ENCODE measurements at regions not wholly inside any gene's neighbourhood (a gene's known extent, or its start where the extent isn't known, plus 50 kb on each side); places are given as distances from the start of the nearest gene placed in this dataset.
A peak's percentile ranks its signal among the peaks of the same experiment; 100 is the strongest.

- intact Hi-C loops (cut with micrococcal nuclease): no loop called here
- no peak overlapping the region for H3K27ac Mint-ChIP-seq
- peak; percentile 58 for DNase-seq
- no peaks in the 10 kb centered on the region for H3K27me3 Mint-ChIP-seq
- H3K9me3 Mint-ChIP-seq: no peaks in the 10 kb centered on the region
- H3K4me1 Mint-ChIP-seq: peaks cover 16% of the 10 kb centered on the region
- peak overlapping the region; percentile 46 for H3K4me3 Mint-ChIP-seq
- no peaks in the 10 kb centered on the region for H3K36me3 Mint-ChIP-seq (ENCODE audit: low read depth)
Observed at GRCh38 chr6:1536526-1537429, 72.9 kb upstream of the FOXC1 start.

DNA sequence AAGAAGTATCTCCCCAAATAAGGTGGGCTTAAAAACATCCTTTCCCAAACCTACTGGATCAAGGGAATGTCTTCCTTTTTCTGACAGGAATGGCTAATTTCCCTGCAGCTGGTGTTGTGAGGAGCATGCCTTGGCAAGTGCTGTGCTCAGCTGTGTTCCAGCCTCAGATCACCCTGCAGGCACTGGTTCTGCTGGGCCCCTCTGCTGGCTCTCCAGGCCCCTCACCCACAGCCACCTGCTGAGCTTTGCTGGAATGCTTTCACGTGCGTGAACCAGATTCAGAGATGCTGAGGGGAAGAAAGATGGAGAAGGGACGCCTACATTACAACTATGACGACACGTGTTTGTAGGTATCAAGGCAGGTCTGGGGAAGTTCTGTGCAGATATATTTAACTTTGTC is 71.3 kb upstream of the FOXC1 start:
- no peak overlapping the region for H3K4me3 Mint-ChIP-seq
- intact Hi-C loops (cut with micrococcal nuclease): no loop called here
- H3K36me3 Mint-ChIP-seq (ENCODE audit: low read depth): no peaks in the 10 kb centered on the region
- peak; percentile 52 for DNase-seq
- H3K27ac Mint-ChIP-seq: no peak overlapping the region
- peaks cover 2% of the 10 kb centered on the region for H3K27me3 Mint-ChIP-seq
- H3K4me1 Mint-ChIP-seq: peaks cover 16% of the 10 kb centered on the region
- peaks cover 1% of the 10 kb centered on the region for H3K9me3 Mint-ChIP-seq

DNA sequence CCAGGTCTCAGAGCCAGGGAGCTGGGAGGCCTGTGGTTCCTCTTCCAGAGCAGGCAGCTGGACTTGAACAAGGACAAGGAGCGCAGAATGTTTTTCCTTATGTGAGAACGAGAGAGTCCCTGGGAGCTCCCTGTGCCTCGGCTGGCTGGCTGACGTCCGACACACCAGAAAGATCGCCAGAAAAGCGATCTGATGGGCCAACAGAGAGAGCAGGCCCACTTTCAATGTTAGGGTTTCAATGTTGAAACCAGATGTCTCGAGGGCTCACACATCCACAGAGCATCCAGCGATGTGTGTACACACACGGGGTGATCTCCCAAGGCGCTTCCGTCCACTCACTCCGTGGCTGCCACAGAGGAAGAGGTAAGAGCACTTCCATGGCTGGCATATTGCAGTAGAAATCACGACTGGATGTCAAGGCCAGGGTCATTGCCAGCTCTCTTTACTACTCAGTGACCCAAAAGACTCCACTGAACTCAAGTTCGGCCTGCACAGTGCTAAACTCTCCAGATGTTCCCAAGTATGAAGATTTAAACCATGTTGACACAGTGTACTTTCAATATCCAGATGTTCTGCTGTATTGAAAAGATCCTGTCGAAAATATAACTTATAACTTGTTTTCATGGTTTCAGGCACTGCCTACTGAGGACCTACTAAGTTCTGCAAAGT is 70.8 kb upstream of the FOXC1 start:
- peak; percentile 47 for DNase-seq
- intact Hi-C loops (cut with micrococcal nuclease): no loop called here
- Mint-ChIP-seq H3K36me3 (ENCODE audit: low read depth) (peaks cover 2% of the 10 kb centered on the region), H3K27me3 (peaks cover 5% of the 10 kb centered on the region), H3K27ac (no peak overlapping the region), H3K4me3 (no peak overlapping the region), H3K9me3 (peaks cover 7% of the 10 kb centered on the region), H3K4me1 (peaks cover 16% of the 10 kb centered on the region)

DNA sequence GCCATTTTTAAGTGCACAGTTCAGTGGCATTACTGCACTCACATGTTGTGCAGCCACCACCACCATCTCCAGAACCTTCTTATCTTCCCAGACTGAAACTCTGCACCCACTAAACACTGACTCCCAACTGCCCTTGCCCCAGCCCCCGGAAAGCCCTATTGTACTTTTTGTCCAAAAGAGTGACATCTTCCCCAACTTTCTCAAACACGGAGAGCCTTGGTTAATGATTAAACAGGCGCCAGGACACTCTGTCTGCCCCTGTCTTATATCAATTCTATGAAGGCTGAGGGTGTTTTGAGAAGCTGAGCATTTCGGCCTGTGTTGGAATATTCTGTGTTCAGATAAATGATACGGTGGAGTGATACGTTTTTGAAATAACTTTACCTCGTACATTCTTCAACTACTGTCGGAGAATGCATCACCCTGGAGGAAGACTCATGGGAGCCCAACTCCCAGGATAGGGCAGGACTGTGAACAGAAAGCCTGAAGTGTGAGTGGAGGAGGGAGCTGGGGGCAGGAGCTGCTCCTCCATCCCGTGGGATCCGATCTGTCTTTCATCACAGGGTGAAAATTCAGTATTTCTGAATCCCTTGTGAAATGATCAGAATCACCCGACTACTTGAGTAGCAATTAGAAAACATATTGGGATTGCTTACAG is 68.7 kb upstream of the FOXC1 start:
- H3K4me1 Mint-ChIP-seq: peaks cover 13% of the 10 kb centered on the region
- H3K9me3 Mint-ChIP-seq: peaks cover 12% of the 10 kb centered on the region
- H3K27ac Mint-ChIP-seq: no peak overlapping the region
- H3K36me3 Mint-ChIP-seq (ENCODE audit: low read depth): peaks cover 5% of the 10 kb centered on the region
- intact Hi-C loops (cut with micrococcal nuclease): no loop called here
- DNase-seq: no peak
- H3K4me3 Mint-ChIP-seq: no peak overlapping the region
- H3K27me3 Mint-ChIP-seq: peaks cover 6% of the 10 kb centered on the region

- peaks cover 4% of the 10 kb centered on the region for H3K4me1 Mint-ChIP-seq
- no peak for DNase-seq
- intact Hi-C loops (cut with micrococcal nuclease): no loop called here
- H3K27ac Mint-ChIP-seq: no peak overlapping the region
- no peak overlapping the region for H3K4me3 Mint-ChIP-seq
- H3K36me3 Mint-ChIP-seq (ENCODE audit: low read depth): peaks cover 5% of the 10 kb centered on the region
- H3K9me3 Mint-ChIP-seq: peaks cover 12% of the 10 kb centered on the region
- H3K27me3 Mint-ChIP-seq: peaks cover 6% of the 10 kb centered on the region
Observed at GRCh38 chr6:1542335-1542734, 67.4 kb upstream of the FOXC1 start.

DNA sequence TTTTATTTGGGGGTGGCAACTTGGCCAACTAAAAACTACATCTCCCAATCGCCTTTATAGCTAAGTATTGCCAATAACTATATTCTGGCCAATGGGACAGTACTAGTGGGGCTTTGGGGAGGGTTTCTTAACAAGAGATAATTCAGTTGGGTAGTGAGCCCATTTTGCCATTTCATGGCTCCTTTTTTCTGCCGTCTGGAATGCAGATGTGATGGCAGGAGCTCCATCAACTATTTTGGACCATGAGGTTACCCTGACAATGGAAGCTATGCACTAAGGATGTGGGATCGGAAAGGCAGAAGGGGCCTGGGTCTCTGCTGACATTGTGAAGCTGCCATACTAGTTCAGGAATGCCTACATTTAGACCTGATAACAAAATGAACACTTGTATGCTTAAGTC is 67.0 kb upstream of the FOXC1 start:
- Mint-ChIP-seq H3K4me1 (peaks cover 2% of the 10 kb centered on the region), H3K27ac (no peak overlapping the region), H3K36me3 (ENCODE audit: low read depth) (peaks cover 5% of the 10 kb centered on the region), H3K4me3 (no peak overlapping the region), H3K27me3 (peaks cover 6% of the 10 kb centered on the region), H3K9me3 (peaks cover 12% of the 10 kb centered on the region)
- no peak for DNase-seq
- intact Hi-C loops (cut with micrococcal nuclease): no loop called here

DNA sequence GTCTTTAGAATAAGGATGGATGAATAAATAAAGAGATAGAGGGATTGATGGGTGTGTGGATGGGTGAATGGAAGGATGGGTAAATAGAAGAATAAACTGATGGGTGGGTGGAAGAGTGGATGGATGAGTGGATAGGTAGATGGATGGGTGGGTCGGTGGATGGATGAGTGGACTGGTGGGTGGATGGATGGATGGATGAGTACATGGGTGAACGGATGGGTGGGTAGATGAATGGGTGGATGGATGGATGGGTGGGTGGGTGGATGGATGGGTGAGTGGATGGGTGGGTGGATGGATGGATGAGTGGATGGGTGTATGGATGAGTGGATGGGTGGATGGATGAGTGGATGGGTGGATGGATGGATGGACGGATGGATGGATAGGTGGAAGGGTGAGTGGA is 65.7 kb upstream of the FOXC1 start:
- no peak for DNase-seq
- H3K27ac Mint-ChIP-seq: no peak overlapping the region
- H3K9me3 Mint-ChIP-seq: peaks cover 12% of the 10 kb centered on the region
- peaks cover 6% of the 10 kb centered on the region for H3K27me3 Mint-ChIP-seq
- intact Hi-C loops (cut with micrococcal nuclease): no loop called here
- H3K36me3 Mint-ChIP-seq (ENCODE audit: low read depth): peaks cover 7% of the 10 kb centered on the region
- no peak overlapping the region for H3K4me3 Mint-ChIP-seq
- H3K4me1 Mint-ChIP-seq: peaks cover 2% of the 10 kb centered on the region

- DNase-seq: no peak
- peaks cover 7% of the 10 kb centered on the region for H3K36me3 Mint-ChIP-seq (ENCODE audit: low read depth)
- peaks cover 6% of the 10 kb centered on the region for H3K27me3 Mint-ChIP-seq
- peaks cover 2% of the 10 kb centered on the region for H3K4me1 Mint-ChIP-seq
- no peak overlapping the region for H3K27ac Mint-ChIP-seq
- no peak overlapping the region for H3K4me3 Mint-ChIP-seq
- intact Hi-C loops (cut with micrococcal nuclease): no loop called here
- H3K9me3 Mint-ChIP-seq: peaks cover 12% of the 10 kb centered on the region
Observed at GRCh38 chr6:1544603-1545002, 65.1 kb upstream of the FOXC1 start.

- DNase-seq: no peak
- Mint-ChIP-seq H3K27ac (no peak overlapping the region), H3K36me3 (ENCODE audit: low read depth) (peaks cover 7% of the 10 kb centered on the region), H3K9me3 (peaks cover 12% of the 10 kb centered on the region), H3K27me3 (peaks cover 6% of the 10 kb centered on the region), H3K4me3 (no peak overlapping the region), H3K4me1 (peaks cover 2% of the 10 kb centered on the region)
- intact Hi-C loops (cut with micrococcal nuclease): no loop called here
Observed at GRCh38 chr6:1545654-1546053, 64.1 kb upstream of the FOXC1 start.

- Mint-ChIP-seq H3K36me3 (ENCODE audit: low read depth) (peaks cover 7% of the 10 kb centered on the region), H3K27me3 (peaks cover 6% of the 10 kb centered on the region), H3K9me3 (peaks cover 12% of the 10 kb centered on the region), H3K4me1 (peaks cover 2% of the 10 kb centered on the region), H3K27ac (no peak overlapping the region), H3K4me3 (no peak overlapping the region)
- no peak for DNase-seq
- intact Hi-C loops (cut with micrococcal nuclease): no loop called here
Observed at GRCh38 chr6:1547785-1548184, 61.9 kb upstream of the FOXC1 start.

GRCh38 chr6:1551249-1551648 is 58.5 kb upstream of the FOXC1 start:
- intact Hi-C loops (cut with micrococcal nuclease): no loop called here
- Mint-ChIP-seq H3K27ac (no peak overlapping the region), H3K27me3 (peaks cover 19% of the 10 kb centered on the region), H3K36me3 (ENCODE audit: low read depth) (peaks cover 2% of the 10 kb centered on the region), H3K4me3 (no peak overlapping the region), H3K9me3 (no peaks in the 10 kb centered on the region), H3K4me1 (peaks cover 16% of the 10 kb centered on the region)
- DNase-seq: no peak

DNA sequence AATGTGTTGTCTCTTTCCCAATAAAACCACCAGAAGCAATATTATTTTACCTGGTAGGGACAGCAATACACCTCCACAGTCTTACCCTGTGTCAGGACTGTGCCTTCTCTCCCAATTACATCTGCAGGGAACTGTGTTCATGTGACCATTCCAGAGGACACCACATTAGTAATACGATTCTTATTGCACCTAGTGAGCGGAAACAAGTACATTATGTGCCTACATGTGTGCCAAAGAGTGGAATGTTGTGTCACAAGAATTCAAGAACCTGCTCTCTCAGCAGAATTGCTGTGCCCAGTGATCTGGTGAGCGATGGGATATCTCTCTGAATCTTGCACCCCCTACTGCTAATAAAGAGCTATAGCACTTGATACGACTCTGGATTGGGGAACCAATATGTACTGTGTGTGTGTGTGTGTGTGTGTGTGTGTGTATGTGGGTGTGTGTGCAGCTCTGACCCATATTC is 57.4 kb upstream of the FOXC1 start:
- H3K27me3 Mint-ChIP-seq: peaks cover 24% of the 10 kb centered on the region
- no peak overlapping the region for H3K4me3 Mint-ChIP-seq
- H3K4me1 Mint-ChIP-seq: peaks cover 16% of the 10 kb centered on the region
- peaks cover 2% of the 10 kb centered on the region for H3K36me3 Mint-ChIP-seq (ENCODE audit: low read depth)
- H3K27ac Mint-ChIP-seq: no peak overlapping the region
- no peaks in the 10 kb centered on the region for H3K9me3 Mint-ChIP-seq
- intact Hi-C loops (cut with micrococcal nuclease): no loop called here
- DNase-seq: peak; percentile 70

- no peaks in the 10 kb centered on the region for H3K36me3 Mint-ChIP-seq (ENCODE audit: low read depth)
- H3K9me3 Mint-ChIP-seq: no peaks in the 10 kb centered on the region
- H3K27me3 Mint-ChIP-seq: peaks cover 30% of the 10 kb centered on the region
- no peak overlapping the region for H3K27ac Mint-ChIP-seq
- peaks cover 16% of the 10 kb centered on the region for H3K4me1 Mint-ChIP-seq
- DNase-seq: no peak
- peak overlapping the region; percentile 86 for H3K4me3 Mint-ChIP-seq
- intact Hi-C loops (cut with micrococcal nuclease): loop anchor here (2.0 kb wide), 1 partner anchor 29 kb away; no protein-coding TSS in a partner anchor
Observed at GRCh38 chr6:1553562-1554083, 56.1 kb upstream of the FOXC1 start.

DNA sequence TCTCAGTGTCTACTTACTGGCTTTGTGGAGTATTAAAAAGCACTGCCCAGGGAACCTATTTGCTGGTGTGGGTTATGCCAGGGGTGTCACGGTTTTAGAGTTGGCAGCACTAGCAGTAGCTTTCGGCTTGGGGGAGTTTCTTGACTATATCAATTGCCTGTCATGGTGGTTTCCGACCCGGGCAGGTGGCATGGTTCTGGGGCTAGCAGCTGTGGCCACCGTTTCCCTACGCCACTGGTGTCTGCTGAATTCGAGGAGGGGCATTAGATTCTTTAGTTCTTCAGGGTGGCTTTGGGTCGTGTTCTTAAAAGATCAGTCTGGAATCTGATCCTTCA is 55.6 kb upstream of the FOXC1 start:
- no peak for DNase-seq
- intact Hi-C loops (cut with micrococcal nuclease): loop anchor here (2.0 kb wide), 1 partner anchor 29 kb away; no protein-coding TSS in a partner anchor
- no peaks in the 10 kb centered on the region for H3K36me3 Mint-ChIP-seq (ENCODE audit: low read depth)
- H3K27ac Mint-ChIP-seq: peak overlapping the region; percentile 77
- H3K4me3 Mint-ChIP-seq: peak overlapping the region; percentile 86
- H3K4me1 Mint-ChIP-seq: peaks cover 16% of the 10 kb centered on the region
- no peaks in the 10 kb centered on the region for H3K9me3 Mint-ChIP-seq
- H3K27me3 Mint-ChIP-seq: peaks cover 30% of the 10 kb centered on the region
